ENCODE measurements at regions not wholly inside any gene's neighbourhood (a gene's known extent, or its start where the extent isn't known, plus 50 kb on each side); places are given as distances from the start of the nearest gene placed in this dataset.

DNA sequence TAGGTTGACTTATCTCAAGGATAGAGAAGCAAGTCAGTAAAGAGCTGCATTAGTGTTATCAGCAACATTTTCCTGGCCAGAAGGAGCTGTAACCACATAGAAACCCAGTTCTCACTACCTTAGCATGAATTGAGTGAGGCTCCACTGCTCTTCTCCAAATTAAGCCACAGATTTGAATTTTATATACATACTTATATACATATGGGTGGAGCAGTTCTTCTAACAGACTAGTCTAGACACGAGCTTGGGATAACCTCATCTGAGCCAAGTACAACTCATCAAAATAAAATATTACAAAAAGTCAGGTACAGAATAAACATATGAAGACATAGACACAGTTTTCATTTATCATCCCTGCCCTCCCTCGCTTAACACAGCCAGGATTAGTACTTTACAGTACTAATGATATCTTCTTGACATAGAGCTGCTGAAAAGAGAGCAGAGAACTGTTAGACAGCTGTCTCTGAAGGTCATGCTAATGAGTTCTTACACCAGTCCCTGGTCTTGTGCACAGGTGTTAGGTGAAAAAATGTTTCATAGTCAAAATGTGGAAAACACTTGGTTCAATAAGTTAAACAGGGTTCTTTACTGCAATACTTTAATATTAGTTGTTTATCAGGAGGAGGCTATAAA, 147.4 kb upstream of the HTR1E start:
- TF ChIP-seq, protein P1, sequence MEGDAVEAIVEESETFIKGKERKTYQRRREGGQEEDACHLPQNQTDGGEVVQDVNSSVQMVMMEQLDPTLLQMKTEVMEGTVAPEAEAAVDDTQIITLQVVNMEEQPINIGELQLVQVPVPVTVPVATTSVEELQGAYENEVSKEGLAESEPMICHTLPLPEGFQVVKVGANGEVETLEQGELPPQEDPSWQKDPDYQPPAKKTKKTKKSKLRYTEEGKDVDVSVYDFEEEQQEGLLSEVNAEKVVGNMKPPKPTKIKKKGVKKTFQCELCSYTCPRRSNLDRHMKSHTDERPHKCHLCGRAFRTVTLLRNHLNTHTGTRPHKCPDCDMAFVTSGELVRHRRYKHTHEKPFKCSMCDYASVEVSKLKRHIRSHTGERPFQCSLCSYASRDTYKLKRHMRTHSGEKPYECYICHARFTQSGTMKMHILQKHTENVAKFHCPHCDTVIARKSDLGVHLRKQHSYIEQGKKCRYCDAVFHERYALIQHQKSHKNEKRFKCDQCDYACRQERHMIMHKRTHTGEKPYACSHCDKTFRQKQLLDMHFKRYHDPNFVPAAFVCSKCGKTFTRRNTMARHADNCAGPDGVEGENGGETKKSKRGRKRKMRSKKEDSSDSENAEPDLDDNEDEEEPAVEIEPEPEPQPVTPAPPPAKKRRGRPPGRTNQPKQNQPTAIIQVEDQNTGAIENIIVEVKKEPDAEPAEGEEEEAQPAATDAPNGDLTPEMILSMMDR (IDR thresholded peaks at IDR 0.05): no peak
- no peak for TF ChIP-seq ZFX (IDR thresholded peaks at IDR 0.05; ENCODE audit: borderline replicate concordance)

Measured in 22Rv1 (cell line).